IMR-90 (cell line): ENCODE measurements at regions not wholly inside any gene's neighbourhood (a gene's known extent, or its start where the extent isn't known, plus 50 kb on each side); places are given as distances from the start of the nearest gene placed in this dataset.

Source experiments
- ATAC-seq: fragments of 200-7000 bp; cut with Tn5 transposase; 2 replicates; pipeline ENCODE4 v1.9.1; 2020; ENCODE audit warnings: low read depth, mild to moderate bottlenecking, moderate library complexity
- BruUV-seq: library from RNA; stranded (reverse); fragments of 400-500 nt; replicated peaks from 2 replicates; lab custom pipeline; 2021; lab: Mats Ljungman, UMichigan
- CTCF ChIA-PET: fragments of 300-600 bp; formaldehyde crosslinking; extraction: SDS; loops from one replicate; lab custom pipeline; 2021; ENCODE audit warnings: antibody characterized with exemption; lab: Yijun Ruan, JAX
- POLR2A ChIA-PET: fragments of 300-600 bp; sonication (Branson Sonifier 250); formaldehyde crosslinking; loops from one replicate; lab custom pipeline; 2022; ENCODE audit warnings: antibody characterized with exemption; ENCODE audit not compliant: unreplicated experiment; lab: Charles Lee
- DNase-seq: peaks from one replicate; pipeline ENCODE4 v3.0.0; 2013
- H2AFZ ChIP-seq: replicated peaks from 2 replicates; pipeline ENCODE3; 2013; ENCODE audit warnings: low read length, mild to moderate bottlenecking; ENCODE audit not compliant: poor library complexity
- H2AK5ac ChIP-seq: 2 replicates; pipeline ENCODE4 v1.6.1; 2013; ENCODE audit warnings: low read depth, low read length, inconsistent platforms
- H2AK9ac ChIP-seq: replicated peaks from 2 replicates; pipeline ENCODE3; 2013; ENCODE audit warnings: mild to moderate bottlenecking, low read depth, low read length, moderate library complexity; ENCODE audit not compliant: poor library complexity
- H2BK120ac ChIP-seq: 2 replicates; pipeline ENCODE4 v1.6.1; 2013; ENCODE audit warnings: low read depth, low read length, inconsistent platforms
- H2BK15ac ChIP-seq: 3 replicates; pipeline ENCODE4 v1.6.1; 2013; ENCODE audit warnings: low read depth, low read length, inconsistent platforms
- H2BK20ac ChIP-seq: 2 replicates; pipeline ENCODE4 v1.6.1; 2013; ENCODE audit warnings: low read depth, mild to moderate bottlenecking, inconsistent platforms, low read length, moderate library complexity
- H2BK5ac ChIP-seq: 2 replicates; pipeline ENCODE4 v1.6.1; 2013; ENCODE audit warnings: mild to moderate bottlenecking, low read depth, low read length, inconsistent platforms; ENCODE audit not compliant: poor library complexity, severe bottlenecking
- H3K14ac ChIP-seq: replicated peaks from 2 replicates; pipeline ENCODE4 v1.6.1; 2013; ENCODE audit warnings: low read depth, low read length, inconsistent platforms
- H3K18ac ChIP-seq: 2 replicates; pipeline ENCODE4 v1.6.1; 2013; ENCODE audit warnings: low read depth, low read length, control low read depth
- H3K23ac ChIP-seq: 2 replicates; pipeline ENCODE4 v1.6.1; 2013; ENCODE audit warnings: low read depth, low read length, inconsistent platforms
- H3K27ac ChIP-seq: 2 replicates; pipeline ENCODE4 v1.5.1; 2013; ENCODE audit warnings: mild to moderate bottlenecking, control low read depth, low read length; ENCODE audit not compliant: insufficient read depth
- H3K27me3 ChIP-seq: 2 replicates; pipeline ENCODE4 v1.6.1; 2013; ENCODE audit warnings: low read length; ENCODE audit not compliant: control insufficient read depth, insufficient read depth
- H3K36me3 ChIP-seq: 2 replicates; pipeline ENCODE4 v1.6.1; 2013; ENCODE audit warnings: low read length, mixed read lengths; ENCODE audit not compliant: control insufficient read depth, insufficient read depth
- H3K4ac ChIP-seq: 2 replicates; pipeline ENCODE4 v1.6.1; 2013; ENCODE audit warnings: low read depth, low read length, inconsistent platforms
- H3K4me1 ChIP-seq: 2 replicates; pipeline ENCODE4 v1.6.1; 2013; ENCODE audit warnings: low read length, mixed read lengths; ENCODE audit not compliant: control insufficient read depth, insufficient read depth
- H3K4me2 ChIP-seq: 2 replicates; pipeline ENCODE4 v1.6.1; 2013; ENCODE audit warnings: low read depth, mild to moderate bottlenecking, control low read depth, low read length, moderate library complexity
- H3K4me3 ChIP-seq: 2 replicates; pipeline ENCODE4 v1.5.1; 2013; ENCODE audit warnings: low read depth, mild to moderate bottlenecking, control low read depth, low read length, moderate library complexity; ENCODE audit not compliant: insufficient read depth
- H3K56ac ChIP-seq: 2 replicates; pipeline ENCODE4 v1.6.1; 2013; ENCODE audit warnings: low read length, inconsistent platforms; ENCODE audit not compliant: insufficient read depth; ENCODE audit errors: extremely low read depth
- H3K79me1 ChIP-seq, 2 experiments: 2 replicates each; pipeline ENCODE4 v1.6.1; 2013; ENCODE audit warnings: low read length in 2 of 2, inconsistent platforms in 1 of 2, low read depth in 1 of 2
- H3K9ac ChIP-seq: 2 replicates; pipeline ENCODE4 v1.6.1; 2013; ENCODE audit warnings: low read depth, low read length, control low read depth
- H3K9me1 ChIP-seq: 2 replicates; pipeline ENCODE4 v1.6.1; 2013; ENCODE audit warnings: low read length, inconsistent platforms; ENCODE audit not compliant: insufficient read depth
- H3K9me3 ChIP-seq: 2 replicates; pipeline ENCODE4 v1.6.1; 2013; ENCODE audit warnings: low read length; ENCODE audit not compliant: control insufficient read depth, insufficient read depth
- H4K20me1 ChIP-seq: 2 replicates; pipeline ENCODE4 v1.6.1; 2013; ENCODE audit warnings: low read length, inconsistent platforms; ENCODE audit not compliant: insufficient read depth
- H4K5ac ChIP-seq: 2 replicates; pipeline ENCODE4 v1.6.1; 2013; ENCODE audit warnings: mild to moderate bottlenecking, low read depth, low read length, control low read depth
- H4K8ac ChIP-seq, 2 experiments: 2 replicates each; pipeline ENCODE4 v1.6.1; 2013; ENCODE audit warnings: low read depth in 2 of 2, low read length in 2 of 2, control low read depth in 1 of 2, inconsistent platforms in 1 of 2
- H4K91ac ChIP-seq: 2 replicates; pipeline ENCODE4 v1.6.1; 2013; ENCODE audit warnings: low read depth, low read length, inconsistent platforms; ENCODE audit not compliant: insufficient read depth
- BHLHE40 ChIP-seq: fragments of 150-350 bp; IDR thresholded peaks from 2 replicates; pipeline ENCODE4 v1.6.1; 2016; ENCODE audit warnings: mild to moderate bottlenecking, low read depth, low read length
- CEBPB ChIP-seq: IDR thresholded peaks from 2 replicates; pipeline ENCODE4 v1.6.1; 2012; ENCODE audit warnings: low read depth, low read length, improper control_type of control experiment
- CHD1 ChIP-seq: IDR thresholded peaks from 2 replicates; pipeline ENCODE4 v1.6.1; 2012; ENCODE audit warnings: low read depth, low read length, improper control_type of control experiment
- CTCF ChIP-seq: conservative IDR thresholded peaks from 2 replicates; pipeline ENCODE4 v1.5.1; 2012; ENCODE audit warnings: mild to moderate bottlenecking, low read depth, low read length, improper control_type of control experiment
- ELK1 ChIP-seq: fragments of 150-350 bp; IDR thresholded peaks from 2 replicates; pipeline ENCODE4 v1.6.1; 2016; ENCODE audit warnings: low read depth, mild to moderate bottlenecking, low read length, moderate library complexity, borderline replicate concordance
- FOS ChIP-seq: fragments of 150-350 bp; IDR thresholded peaks from 2 replicates; pipeline ENCODE4 v1.6.1; 2016; ENCODE audit warnings: low read depth, low read length
- MAZ ChIP-seq: IDR thresholded peaks from 2 replicates; pipeline ENCODE4 v1.6.1; 2012; ENCODE audit warnings: low read depth, mild to moderate bottlenecking, low read length, improper control_type of control experiment, moderate library complexity, borderline replicate concordance
- MXI1 ChIP-seq: IDR thresholded peaks from 2 replicates; pipeline ENCODE4 v1.6.1; 2012; ENCODE audit warnings: low read depth, mild to moderate bottlenecking, low read length, moderate library complexity, borderline replicate concordance
- NFE2L2 ChIP-seq: fragments of 150-350 bp; IDR thresholded peaks from 2 replicates; pipeline ENCODE4 v1.6.1; 2016; ENCODE audit warnings: low read depth, mild to moderate bottlenecking, low read length
- POLR2A ChIP-seq: IDR thresholded peaks from 2 replicates; pipeline ENCODE4 v1.6.1; 2012; ENCODE audit warnings: mild to moderate bottlenecking, low read depth, low read length
- RAD21 ChIP-seq: IDR thresholded peaks from 2 replicates; pipeline ENCODE4 v1.6.1; 2012; ENCODE audit warnings: low read length, improper control_type of control experiment
- RCOR1 ChIP-seq: IDR thresholded peaks from 2 replicates; pipeline ENCODE4 v1.6.1; 2012; ENCODE audit warnings: mild to moderate bottlenecking, low read length, improper control_type of control experiment; ENCODE audit not compliant: insufficient replicate concordance
- SMC3 ChIP-seq: fragments of 150-350 bp; IDR thresholded peaks from 2 replicates; pipeline ENCODE4 v1.6.1; 2016; ENCODE audit warnings: low read depth, mild to moderate bottlenecking, antibody characterized with exemption, low read length, moderate library complexity
- USF2 ChIP-seq: fragments of 150-350 bp; IDR thresholded peaks from 2 replicates; pipeline ENCODE4 v1.6.1; 2017; ENCODE audit warnings: mild to moderate bottlenecking, antibody characterized with exemption, low read length, low read depth
- WGBS, 2 experiments: methylation state at CpG; one replicate each; pipeline versions ENCODE4 v1.1.5 to v1.1.7; 2013; ENCODE audit warnings: missing lambda C conversion rate in 2 of 2; ENCODE audit not compliant: insufficient read length in 1 of 2; ENCODE audit errors: extremely low coverage in 2 of 2; 5-methylcytosine and 5-hydroxymethylcytosine counted together
- dilution Hi-C: fragments of 300-500 bp; cut with HindIII; formaldehyde crosslinking; loops from one replicate; pipeline ENCODE4 v1.14.3; 2018; ENCODE audit warnings: low sequenced_read_pairs; ENCODE audit not compliant: unreplicated experiment
- in situ Hi-C: fragments of 300-500 bp; cut with MboI; formaldehyde crosslinking; loops from 3 replicates; pipeline ENCODE4 v1.14.3; 2019; ENCODE audit warnings: low sequenced_read_pairs, inconsistent platforms, mixed read lengths
- intact Hi-C: fragments of 100-400 bp; cut with micrococcal nuclease; formaldehyde crosslinking; loops from 2 replicates; pipeline ENCODE4 v1.10.0; 2022

GRCh38 chr12:69084816-69085378, 151.9 kb upstream of the CPM start (continued):
- no peak for TF ChIP-seq ELK1

- Histone ChIP-seq H3K56ac (no peak overlapping the region), H2BK120ac (no peak overlapping the region), H2AK5ac (no peak overlapping the region), H3K9ac (no peak overlapping the region), H3K79me1 (no peaks in the 10 kb centered on the region), H3K4me2 (no peak overlapping the region), H2BK15ac (no peak overlapping the region), H3K4me1 (no peaks in the 10 kb centered on the region), H3K18ac (no peak overlapping the region), H4K5ac (no peak overlapping the region), H3K36me3 (no peaks in the 10 kb centered on the region), H3K27ac (no peak overlapping the region), H4K20me1 (no peaks in the 10 kb centered on the region), H3K4me3 (no peak overlapping the region), H2BK20ac (no peak overlapping the region), H3K9me1 (no peaks in the 10 kb centered on the region), H3K23ac (no peak overlapping the region), H2AK9ac (no peak overlapping the region), H2BK5ac (no peak overlapping the region), H2AFZ (no peak overlapping the region), H4K8ac (no peak overlapping the region), H3K9me3 (no peaks in the 10 kb centered on the region), H4K91ac (no peak overlapping the region), H3K4ac (no peak overlapping the region), H3K14ac (no peak overlapping the region), H3K27me3 (peaks cover 7% of the 10 kb centered on the region)
- intact Hi-C loops, result no loop called here
- CTCF ChIA-PET, result interaction anchor here (0.6 kb wide), 1 partner anchor 148 kb away, joined by 13 read pairs; no protein-coding TSS in a partner anchor
- dilution Hi-C loops, result no loop called here
- BruUV-seq, result no TSS peak
- TF ChIP-seq POLR2A (no peak), RAD21 (no peak), RCOR1 (no peak), BHLHE40 (no peak), SMC3 (no peak), CEBPB (no peak), FOS (no peak), USF2 (no peak), CTCF (no peak), CHD1 (no peak), MXI1 (no peak), MAZ (no peak), NFE2L2 (no peak)
- DNase-seq (no peak), ATAC-seq (no peak)
- in situ Hi-C loops, result no loop called here
- POLR2A ChIA-PET, result no interaction called here
- WGBS, 2 experiments, result no CpG with 5 or more reads among the region's 2 CpGs
Observed at GRCh38 chr12:69085852-69086251, 152.9 kb upstream of the CPM start.
